ENCODE measurements at regions not wholly inside any gene's neighbourhood (a gene's known extent, or its start where the extent isn't known, plus 50 kb on each side); places are given as distances from the start of the nearest gene placed in this dataset.

DNA sequence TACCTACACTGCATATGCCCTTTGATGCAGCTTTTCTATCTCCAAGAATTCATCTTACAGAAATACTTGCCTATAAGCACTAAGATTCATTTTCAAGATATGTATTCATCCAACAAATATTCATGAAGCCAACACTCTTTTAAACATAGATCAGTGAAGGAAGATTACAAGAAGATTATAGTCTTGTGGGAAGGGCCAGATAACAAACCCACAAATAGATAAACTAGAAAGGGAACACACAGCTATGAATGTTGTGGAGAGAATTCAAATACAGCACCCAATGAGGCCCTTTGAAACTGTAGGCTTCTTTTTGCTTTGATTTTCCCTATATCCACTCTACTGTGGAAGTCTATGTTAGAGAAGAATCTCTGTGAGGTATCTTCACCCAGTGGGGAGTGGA lies 186.7 kb upstream of the RBMS1 start:
- FAIRE-seq: no peak

DNA sequence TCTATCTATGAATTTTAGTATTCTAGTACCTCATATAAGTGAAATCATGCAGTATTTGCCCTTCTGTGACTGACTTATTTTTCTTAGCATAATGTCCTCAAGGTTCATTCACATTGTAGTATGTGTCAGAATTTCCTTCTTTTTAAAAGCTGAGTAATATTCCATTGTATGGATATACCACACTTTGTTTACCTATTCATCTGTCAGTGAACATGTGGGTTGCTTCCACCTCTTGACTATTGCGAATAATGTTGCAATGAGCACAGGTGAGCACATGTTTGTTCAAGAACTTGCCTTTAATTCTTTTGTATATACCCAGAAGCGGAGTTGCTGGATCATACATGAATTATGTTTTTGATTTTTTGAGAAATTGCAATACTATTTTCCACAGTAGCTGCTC lies 187.4 kb upstream of the RBMS1 start:
- FAIRE-seq: no peak

DNA sequence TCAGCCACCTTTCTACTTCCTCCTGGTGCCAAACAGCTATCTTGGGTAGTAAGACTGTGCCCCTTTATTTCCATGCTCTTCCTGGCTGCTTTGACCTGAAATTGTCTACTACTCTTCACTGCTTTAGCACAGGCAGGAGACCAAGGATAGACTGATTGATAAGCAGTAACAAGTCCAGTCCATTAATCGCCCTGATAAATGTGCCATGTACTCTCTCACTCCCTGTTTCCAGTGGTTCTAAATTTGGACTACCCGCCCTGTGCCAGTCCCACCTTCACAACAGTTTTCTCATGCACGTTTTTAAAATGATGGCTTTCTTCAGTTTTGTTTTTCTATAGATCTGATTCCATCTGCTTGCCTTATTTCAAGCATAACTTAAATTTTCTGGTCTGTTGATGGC lies 189.6 kb upstream of the RBMS1 start:
- FAIRE-seq: no peak

DNA sequence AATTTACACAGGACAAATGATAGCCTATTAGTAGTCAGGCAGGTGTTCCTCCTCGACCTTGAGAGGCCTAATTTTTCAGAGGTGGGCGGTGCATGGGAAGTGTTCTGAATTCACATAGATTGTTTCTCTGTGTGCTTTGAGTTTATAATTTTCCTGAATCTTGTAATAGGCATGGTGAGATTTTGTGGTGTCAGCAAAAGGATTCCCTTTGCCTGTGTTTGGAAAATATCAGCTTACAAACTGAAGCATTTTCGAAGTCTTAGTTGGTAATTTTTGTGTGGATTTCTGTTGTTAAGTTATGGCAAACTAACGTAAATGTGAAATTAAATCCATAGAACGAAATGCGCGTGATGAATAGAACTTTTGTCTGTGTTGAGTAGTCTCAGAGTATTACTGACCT lies 194.0 kb upstream of the RBMS1 start:
- FAIRE-seq: no peak

DNA sequence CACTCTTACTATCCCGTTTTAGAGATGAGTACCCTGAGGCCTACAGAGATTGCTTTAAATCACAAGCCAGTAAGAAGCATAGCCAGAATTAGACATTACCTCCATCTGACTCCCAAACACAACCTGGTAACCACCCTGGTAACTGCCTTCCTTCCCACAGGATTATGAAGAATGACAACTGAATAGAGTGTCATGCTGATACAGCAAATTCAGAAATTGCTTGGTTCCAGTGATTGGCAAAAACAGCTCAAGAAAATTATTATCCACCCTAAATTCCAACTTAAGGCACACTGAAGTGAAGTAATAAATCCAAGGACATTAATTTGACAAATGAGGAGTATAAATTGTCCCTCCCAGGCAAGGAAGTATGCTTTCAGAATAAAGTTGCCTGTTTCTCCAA lies 195.8 kb upstream of the RBMS1 start:
- FAIRE-seq: no peak

DNA sequence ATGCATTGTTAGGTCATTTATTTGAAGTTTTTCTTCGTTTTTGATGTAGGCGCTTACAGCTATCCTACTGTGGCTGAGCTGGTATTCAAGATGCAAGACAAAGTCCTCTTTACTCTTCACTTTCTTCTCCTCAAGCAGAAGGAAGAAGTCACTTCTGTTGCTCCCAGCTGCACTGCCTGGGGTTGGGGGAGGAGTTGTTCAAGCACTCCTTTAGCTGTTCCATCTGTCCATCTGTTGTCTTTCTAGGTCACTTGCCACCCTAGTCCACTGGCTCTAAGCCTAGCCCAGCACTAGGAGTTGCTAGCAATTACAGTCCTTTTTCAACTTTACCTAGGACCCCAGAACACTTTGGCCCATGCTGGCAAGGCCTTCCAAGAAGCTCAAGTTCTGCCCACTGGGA lies 200.6 kb upstream of the RBMS1 start:
- no peak for FAIRE-seq

DNA sequence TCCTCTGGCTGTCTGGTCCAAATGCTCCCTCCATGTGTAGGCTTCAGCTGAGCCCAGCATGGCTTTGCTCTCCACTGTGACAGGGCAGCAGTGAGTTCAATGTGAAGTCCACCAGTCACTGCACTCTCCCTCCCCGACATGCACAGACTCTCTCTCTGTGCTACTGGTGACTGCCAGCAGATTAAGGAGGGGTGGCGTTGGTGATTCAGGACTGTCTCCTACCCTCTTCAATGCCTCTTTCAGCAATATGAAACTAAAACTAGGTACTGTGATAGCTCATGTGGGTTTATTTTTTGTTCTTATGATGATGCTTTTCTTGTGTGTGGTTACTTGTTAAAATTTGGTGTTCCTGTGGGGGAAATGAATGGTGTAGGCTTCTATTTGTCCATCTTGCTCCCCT lies 201.0 kb upstream of the RBMS1 start:
- FAIRE-seq: no peak

DNA sequence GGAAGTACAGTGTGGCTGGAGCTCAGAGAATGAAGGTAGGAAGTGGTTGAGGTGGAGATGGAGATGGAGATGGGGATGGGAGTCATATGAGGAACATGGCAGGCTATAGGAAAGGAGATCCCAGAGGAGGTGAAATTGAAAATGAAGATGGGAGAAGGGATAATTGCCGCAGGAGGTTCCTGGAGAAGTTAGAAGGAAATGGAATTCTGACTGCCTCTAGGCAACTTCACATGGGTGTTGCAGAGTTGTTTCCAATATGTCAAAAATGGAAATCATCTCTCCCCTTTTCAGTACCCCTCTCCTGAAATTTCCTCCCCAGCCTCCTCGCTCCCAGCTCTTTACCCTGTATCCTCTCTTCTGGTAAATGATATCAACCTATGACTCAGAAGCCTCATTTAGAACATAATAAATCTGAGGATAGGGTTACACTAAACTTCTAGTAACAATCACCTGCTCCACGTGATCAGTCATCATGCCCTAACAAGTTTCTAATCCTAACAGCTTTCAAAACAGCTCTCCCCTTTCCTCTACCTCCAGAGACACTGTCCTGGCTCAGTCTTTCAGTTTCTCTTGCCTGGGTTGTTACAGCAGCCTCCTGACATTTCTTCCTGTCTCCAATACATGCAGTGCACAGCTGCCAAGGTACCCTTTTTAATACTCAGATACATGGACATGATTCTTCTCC lies 201.9 kb upstream of the RBMS1 start:
- no peak for FAIRE-seq

DNA sequence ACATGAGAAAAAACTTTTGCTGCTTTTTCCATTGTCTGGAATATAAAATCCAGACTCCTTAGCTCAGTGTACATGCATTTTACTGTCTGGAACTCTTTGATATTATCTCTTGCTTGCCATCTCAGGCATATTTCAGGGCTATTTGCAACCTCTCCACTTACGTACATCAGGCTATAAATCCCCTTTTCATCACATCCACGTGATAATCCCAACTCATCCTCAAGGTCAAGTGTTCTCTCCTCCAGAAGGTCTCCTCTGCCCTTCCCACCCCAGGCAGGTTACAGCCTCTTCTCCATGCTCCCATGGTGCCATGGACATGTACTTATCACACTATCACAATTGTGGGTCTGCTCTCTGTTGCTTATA lies 202.5 kb upstream of the RBMS1 start:
- FAIRE-seq: no peak

DNA sequence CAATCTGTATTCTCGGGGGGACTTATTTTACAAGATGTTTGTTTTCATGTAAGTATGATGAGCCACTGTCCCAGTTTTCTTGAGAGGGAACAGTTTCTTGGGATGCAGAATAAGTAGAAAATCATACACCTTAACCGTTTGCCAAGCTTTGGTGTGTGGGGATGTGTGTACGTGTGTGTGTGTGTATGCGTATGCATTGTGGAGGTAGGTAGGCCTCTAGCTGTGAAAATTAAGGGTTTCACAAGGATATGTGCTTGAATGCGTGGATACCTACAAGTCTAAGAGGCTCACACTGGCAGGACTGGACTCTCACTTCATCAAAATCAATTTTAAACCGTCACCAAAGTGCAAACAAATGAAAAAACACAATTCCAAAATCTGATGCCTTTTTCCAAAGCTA lies 204.2 kb upstream of the RBMS1 start:
- FAIRE-seq: no peak

DNA sequence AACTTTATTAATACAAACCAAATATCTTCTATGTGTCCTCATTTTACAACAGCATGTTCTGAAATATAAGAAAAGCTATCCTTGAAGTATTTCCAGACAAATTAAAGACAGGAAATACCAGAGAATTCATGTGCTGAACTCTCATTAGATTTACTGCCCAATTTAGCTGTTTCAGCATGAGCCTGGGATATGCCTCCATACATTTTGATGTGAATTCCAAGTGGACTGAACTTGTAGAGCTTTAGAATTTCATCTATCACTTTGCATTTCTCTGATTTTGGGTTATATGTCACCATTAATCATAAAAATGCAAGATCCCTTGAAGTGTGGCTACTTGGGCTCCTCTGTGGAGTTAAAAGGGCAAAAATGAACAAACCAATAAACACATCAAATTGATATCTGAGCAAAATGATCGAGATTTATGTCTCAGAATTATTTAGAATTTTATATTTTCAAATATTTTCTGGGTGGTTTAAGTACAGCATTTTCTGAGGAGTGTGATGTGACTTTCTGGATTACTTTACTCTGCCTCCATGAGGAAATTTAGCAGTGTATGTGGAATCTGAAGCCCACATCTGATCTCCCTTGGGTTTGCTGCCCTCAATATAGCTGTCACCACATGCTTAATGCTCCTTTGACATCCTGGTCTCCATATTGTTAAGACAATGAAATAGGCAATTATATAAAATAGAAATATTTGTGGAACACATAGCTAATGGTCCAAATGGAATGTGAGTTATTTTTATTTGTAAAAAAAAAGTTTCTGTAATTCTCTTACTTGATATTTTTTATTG lies 206.6 kb upstream of the RBMS1 start:
- peak; percentile 4 for FAIRE-seq

DNA sequence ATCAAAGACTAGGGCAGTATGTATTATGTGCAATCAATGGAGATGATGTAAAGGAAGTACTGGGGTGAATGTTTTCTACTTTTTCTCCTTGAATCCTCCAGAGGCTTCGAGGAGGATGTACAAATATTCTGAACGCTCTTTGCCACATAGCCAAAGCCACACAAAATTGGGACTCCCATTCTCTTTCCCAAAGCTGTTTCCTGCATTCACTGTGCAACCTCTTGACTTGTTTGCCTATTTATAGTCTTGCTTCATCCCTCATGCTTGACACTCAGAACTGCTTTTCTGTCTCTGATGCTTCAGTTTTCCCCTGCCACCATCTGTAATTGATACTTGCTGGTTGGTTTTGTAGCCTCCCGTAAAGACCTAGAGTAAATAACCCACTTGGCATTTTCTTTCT lies 208.2 kb upstream of the RBMS1 start:
- no peak for FAIRE-seq

DNA sequence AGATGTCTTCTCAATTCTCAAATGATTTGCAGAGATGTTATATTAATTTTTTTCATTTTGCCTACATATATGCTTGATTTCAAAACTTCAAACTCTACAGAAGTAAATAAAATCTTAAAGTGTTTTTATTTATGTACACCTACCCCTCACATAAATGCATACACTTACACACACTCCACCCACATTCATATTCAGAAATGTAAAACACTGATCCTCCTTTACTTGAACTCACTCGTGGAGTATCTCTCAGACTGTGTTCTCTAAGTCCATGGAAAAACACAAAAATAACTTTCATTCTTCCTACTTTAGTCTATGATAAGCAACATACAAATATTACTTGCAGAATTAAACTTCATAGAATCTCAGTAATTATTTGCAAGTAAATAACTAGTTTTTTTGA lies 209.1 kb upstream of the RBMS1 start:
- FAIRE-seq: no peak

DNA sequence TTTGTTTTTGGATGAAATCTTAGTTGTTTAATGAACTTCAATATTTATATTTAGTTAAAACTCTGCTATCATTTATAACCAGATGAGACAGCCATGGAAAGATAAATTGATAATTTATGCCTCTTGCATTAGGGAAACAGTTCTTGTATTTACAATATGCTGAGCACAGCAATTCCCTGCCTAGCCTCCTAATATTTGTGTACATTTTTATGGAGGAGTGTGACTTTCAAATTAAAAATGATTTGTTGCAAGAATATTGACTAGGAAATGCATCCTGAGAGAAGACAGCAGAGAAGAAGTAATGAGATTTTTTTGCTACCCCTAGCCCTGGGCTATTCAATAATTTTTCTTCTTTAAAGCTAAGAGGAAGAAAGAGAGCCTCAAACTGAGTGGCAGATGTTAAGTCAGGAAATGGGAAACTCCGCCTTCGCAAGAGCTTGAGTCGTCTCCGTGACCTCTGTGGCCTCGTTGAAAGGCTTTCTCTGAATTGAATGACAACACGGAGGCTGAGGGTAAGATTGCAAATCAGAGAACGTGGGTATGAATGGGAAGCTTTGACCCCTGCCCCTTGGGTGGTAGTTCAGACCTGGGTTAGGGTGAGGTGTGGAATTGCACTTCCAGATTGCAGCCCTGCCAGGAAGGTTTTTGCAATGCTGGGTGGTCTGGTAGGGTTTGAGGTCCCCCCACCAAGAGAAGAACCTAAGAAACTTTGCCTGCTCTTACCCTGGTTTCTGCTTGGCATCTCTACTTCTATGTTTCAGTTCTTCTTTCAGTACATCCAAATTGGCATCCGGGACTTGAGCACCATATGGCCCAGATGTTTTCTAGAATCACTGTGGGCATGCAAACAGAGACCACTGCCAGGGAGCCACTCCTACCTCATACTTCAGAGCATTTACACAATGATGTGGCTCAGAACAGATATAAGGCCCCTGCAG lies 210.3 kb upstream of the RBMS1 start:
- peak; percentile 72 for FAIRE-seq

DNA sequence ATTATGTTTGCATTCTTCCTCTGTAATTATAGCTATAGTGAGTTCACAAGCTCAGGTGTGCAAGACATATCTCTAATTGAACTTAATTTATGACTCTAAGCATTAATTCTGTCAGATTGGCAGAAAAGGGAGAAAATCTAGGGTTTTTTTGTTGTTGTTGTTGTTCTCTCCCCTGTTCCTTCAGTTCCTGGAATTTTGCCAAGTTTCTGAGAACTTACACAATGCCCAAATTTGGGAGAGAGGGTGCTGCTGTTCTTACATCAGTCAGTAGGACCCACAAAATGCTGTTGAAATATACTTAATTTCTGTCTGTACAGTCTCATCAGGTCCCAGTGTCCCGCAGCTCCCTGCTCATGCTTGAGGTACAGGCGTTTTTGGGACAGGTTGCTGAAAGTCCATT lies 221.8 kb upstream of the RBMS1 start:
- no peak for FAIRE-seq

DNA sequence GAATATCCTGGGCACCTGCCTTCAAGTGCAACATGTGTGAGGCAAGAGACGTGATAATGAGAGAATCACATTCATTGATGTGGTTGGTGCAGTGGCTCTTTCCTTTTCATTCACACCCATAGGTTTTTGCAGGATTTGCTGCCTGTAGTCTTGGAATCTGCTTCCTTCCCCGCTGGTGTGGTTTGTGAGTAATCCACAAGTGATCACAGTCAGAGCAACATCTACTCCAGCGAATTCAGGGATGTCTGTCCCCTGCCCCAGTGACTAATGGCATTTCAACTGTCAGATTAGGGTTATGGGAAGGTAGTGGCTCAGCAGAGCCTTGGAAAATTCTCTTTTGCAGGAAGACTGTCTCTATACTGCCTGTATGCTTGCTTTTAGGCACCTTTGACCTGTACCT lies 225.5 kb upstream of the RBMS1 start:
- FAIRE-seq: no peak

DNA sequence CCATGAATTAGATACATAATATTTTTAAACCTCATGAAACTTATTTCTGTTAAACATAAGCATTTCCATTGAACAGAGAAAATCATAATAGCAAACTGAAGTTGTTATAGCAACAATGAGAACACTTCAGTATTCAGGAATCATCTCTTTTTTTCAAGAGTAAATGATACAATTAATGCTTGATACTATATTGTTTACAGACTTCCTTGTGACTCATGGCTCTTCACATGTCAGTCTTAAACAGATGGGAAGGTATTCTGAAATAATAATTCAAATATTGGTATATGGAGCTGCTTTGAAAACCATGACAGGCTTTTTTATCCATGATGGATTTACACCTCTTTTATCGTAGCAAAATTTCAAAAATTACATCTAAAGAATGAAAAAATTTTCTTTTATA lies 226.5 kb upstream of the RBMS1 start:
- FAIRE-seq: no peak

DNA sequence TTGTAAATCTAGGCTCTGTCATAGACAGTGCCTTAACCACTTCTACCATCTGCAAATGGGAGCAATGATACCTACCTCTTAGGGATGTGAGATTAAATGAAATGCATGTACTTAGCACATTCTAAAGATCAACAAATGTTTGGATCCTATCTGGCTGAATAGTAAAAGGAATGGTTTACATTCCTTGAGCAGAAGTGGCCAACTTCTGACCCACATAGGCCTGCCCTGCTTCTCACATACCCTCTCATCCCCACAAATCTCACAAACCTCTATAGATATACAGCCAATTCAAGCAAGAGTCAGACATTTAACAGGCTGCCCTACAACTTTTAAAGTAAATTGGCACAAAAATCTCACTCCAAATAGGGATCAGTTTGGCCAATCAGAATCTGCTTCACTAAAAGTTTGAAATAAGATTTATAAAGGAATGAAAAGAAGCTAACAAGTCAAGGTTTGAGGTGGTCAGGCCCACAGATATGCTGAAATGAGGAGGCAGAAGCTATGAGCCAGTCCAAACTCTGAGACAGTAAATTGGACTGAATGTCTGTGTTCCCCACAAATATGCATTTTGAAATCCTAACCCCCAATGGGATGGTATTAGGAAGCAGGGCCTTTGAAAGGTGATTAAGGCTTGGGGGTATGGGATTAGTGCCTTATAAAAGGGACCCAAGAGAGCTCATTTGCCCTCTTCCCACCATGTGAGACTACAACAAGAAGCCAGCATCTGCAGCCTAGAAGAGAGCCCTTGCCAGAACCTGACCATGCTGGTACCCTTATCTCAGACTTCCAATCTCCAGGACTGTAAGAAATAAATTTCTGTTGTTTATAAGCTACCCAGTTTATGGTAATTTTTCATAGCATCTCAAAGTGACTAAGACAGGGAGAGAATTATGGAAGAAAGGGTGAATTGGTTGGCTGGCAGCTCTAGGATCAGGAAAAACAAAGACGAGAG lies 227.8 kb upstream of the RBMS1 start:
- FAIRE-seq: no peak

DNA sequence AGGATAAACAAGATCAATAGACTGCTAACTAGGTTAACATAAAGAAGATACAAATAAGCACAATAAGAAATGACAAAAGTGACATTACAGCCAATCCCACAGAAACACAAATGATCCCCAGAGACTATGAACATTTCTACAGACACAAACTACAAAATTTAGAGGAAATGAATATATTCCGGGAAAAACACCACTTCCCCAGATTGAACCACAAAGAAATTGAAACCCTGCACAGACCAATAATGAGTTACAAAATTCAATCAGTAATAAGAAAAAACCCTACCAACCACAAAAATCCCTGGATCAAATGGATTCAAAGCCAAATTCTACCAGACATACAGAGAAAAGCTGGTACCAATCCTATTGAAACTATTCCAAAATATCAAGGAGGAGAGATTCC lies 232.4 kb upstream of the RBMS1 start:
- no peak for FAIRE-seq

DNA sequence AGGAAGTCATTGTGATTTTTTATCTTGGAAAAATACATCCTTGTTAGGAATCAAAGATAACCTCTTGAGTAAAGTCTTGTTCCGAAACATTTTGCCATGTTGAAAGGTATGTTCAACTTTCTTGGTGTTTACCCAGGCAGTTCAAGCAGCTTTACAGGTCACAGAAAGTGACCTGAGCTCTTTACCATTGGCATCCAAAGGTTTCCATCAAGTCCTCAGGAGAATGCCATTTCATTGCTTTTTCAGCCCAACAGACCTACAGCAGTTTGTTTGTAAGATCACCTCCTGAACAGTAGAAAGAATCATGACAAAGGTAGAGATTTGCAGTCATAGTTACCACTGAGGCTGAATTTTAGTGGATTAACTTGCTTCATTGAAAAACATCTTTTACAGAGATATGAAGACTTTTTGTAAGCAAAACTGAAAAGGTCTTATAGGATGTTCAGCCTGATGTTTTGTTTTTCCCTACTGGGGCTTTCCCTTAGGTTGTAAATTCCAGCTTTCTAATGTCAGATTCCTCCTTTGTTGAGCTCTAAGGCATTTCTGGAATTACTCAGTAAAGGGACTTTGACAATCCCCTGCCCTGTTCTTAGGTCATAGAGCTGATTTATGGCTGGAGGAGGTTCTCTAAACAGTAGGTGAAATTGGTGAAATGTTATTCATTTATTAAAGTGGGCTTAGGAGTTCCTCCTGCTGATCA lies 236.8 kb upstream of the RBMS1 start:
- no peak for FAIRE-seq

DNA sequence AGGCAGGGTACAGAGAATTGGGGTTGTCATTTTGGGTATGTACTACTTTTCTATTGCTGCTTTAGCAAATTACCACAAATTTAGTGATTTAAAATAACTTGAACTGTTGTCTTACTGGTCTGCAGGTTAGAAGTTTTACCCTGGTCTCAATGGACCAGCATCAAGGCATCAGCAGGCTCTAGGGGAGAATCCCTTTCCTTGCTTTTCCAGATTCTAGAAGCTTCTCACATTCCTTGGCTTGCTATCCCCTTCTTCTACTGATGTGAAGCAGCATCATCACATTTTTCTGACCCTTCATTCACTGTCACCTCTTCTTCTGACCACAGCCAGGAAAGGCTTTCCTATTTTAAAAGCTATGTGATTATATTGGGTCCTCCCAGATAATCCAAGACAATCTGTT lies 237.8 kb upstream of the RBMS1 start:
- FAIRE-seq: no peak

DNA sequence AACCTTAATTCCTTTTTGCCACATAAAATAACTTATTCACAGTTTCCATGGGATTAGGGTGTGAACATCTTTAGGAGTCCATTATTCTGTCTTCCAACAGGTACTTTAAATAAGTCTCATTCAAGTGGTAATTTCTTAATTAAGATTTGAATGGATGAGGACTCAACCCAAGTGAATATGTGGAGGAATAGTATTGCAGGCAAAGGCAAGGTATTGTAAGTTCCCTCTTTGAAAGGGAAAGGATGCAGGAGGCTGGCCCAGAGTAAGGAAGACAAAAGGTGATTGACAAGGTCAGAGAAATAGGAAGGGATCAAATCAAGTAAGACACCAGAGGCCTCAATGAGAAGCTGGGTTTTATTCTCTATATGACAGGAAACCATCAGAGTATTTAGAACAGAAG lies 238.2 kb upstream of the RBMS1 start:
- FAIRE-seq: no peak
